Activated naive CD4-positive, alpha-beta T cell treated with anti-CD3 and anti-CD28 coated beads, Interleukin-2, amount 50 U/mL, for 72 hours (primary cell): ENCODE measurements at regions not wholly inside any gene's neighbourhood (a gene's known extent, or its start where the extent isn't known, plus 50 kb on each side); places are given as distances from the start of the nearest gene placed in this dataset.
A peak's percentile ranks its signal among the peaks of the same experiment; 100 is the strongest.

Experiments
- ATAC-seq, 2 donors: fragments of 150-1000 bp; cut with Tn5 transposase; 2 replicates each; pipeline ENCODE4 v1.10.0; 2021; ENCODE audit warnings: mild to moderate bottlenecking in 2 of 2, moderate library complexity in 2 of 2
- DNase-seq, 2 donors: peaks; one replicate each; pipeline ENCODE4 v3.0.0; 2021 to 2022; ENCODE audit warnings: low spot score in 2 of 2
- H3K27ac Mint-ChIP-seq, 2 donors: one replicate each; pipeline ENCODE4 v1.8.0; 2022; ENCODE audit warnings: mild to moderate bottlenecking in 2 of 2, mixed read lengths in 2 of 2
- H3K36me3 Mint-ChIP-seq, 2 donors: one replicate each; pipeline ENCODE4 v1.8.0; 2022; ENCODE audit warnings: mixed read lengths in 2 of 2
- H3K9me3 Mint-ChIP-seq, 2 donors: one replicate each; pipeline ENCODE4 v1.8.0; 2022; ENCODE audit warnings: mixed read lengths in 2 of 2

DNA sequence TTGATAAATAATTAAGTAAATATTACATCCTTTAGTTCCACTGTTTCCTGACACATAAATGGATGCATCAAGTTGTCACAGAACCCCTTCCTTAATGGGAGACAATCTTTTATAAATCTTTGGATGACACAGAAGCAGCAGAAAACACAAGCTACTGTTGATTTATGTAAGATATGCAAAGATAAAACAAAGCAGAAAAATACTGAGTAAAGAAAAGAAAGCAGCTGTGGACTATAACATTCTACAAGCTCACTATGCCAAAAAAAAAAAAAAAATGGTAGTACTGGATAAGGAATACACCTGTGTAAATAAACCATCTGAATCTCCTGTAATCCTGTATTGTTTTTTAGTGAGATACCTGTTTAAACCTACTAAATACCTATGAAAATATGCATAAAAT is 92.0 kb upstream of the FAM180A start:
- DNase-seq (no peak), ATAC-seq (no peak)
- Mint-ChIP-seq H3K9me3 (no peaks in the 10 kb centered on the region), H3K27ac (no peak overlapping the region), H3K36me3 (no peaks in the 10 kb centered on the region)

GRCh38 chr7:135837675-135838074 is 89.1 kb upstream of the FAM180A start:
- DNase-seq (no peak), ATAC-seq (no peak)
- H3K9me3 Mint-ChIP-seq, result no peaks in the 10 kb centered on the region
- H3K36me3 Mint-ChIP-seq, result no peaks in the 10 kb centered on the region
- no peak overlapping the region for H3K27ac Mint-ChIP-seq

GRCh38 chr7:135834266-135834665 is 85.7 kb upstream of the FAM180A start:
- H3K27ac Mint-ChIP-seq, result no peak overlapping the region
- DNase-seq (no peak), ATAC-seq (no peak)
- no peaks in the 10 kb centered on the region for H3K36me3 Mint-ChIP-seq
- no peaks in the 10 kb centered on the region for H3K9me3 Mint-ChIP-seq

DNA sequence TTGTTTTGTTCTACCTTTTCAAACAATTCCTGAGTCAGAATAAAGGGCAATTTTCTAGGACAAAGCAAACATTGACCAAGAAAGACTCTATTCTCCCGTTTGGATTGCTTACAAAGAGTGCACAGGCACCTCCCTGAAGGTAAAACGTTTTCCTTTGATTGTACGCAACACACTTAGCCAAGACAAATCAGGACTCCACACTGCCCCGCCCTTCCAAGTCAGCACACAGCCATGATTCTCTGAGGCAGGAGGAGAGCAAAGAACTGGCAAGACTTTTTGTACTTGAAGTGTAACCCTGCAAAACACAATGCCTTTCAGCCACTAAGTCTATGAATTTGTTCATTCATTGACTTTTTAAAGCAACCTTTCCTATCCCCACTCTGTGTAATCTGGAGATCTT is 85.0 kb upstream of the FAM180A start:
- Mint-ChIP-seq H3K9me3 (no peaks in the 10 kb centered on the region), H3K27ac (no peak overlapping the region), H3K36me3 (no peaks in the 10 kb centered on the region)
- ATAC-seq (no peak), DNase-seq (no peak)

- DNase-seq, result no peak
- Mint-ChIP-seq H3K27ac (no peak overlapping the region), H3K9me3 (no peaks in the 10 kb centered on the region), H3K36me3 (no peaks in the 10 kb centered on the region)
- peak; percentile 20 to 66 for ATAC-seq
Observed at GRCh38 chr7:135831455-135832195, 83.0 kb upstream of the FAM180A start.

GRCh38 chr7:135828604-135829003 is 80.0 kb upstream of the FAM180A start:
- H3K27ac Mint-ChIP-seq, result no peak overlapping the region
- ATAC-seq, result no peak
- H3K9me3 Mint-ChIP-seq, result no peaks in the 10 kb centered on the region

GRCh38 chr7:135827391-135827790 is 78.8 kb upstream of the FAM180A start:
- no peak overlapping the region for H3K27ac Mint-ChIP-seq
- H3K36me3 Mint-ChIP-seq, result no peaks in the 10 kb centered on the region
- no peaks in the 10 kb centered on the region for H3K9me3 Mint-ChIP-seq
- ATAC-seq, result no peak
- DNase-seq, result no peak

More at GRCh38 chr7:135828604-135829003, 80.0 kb upstream of the FAM180A start:
- DNase-seq, result no peak
- H3K36me3 Mint-ChIP-seq, result no peaks in the 10 kb centered on the region

GRCh38 chr7:135825406-135825805 is 76.8 kb upstream of the FAM180A start:
- Mint-ChIP-seq H3K27ac (no peak overlapping the region), H3K36me3 (no peaks in the 10 kb centered on the region), H3K9me3 (no peaks in the 10 kb centered on the region)
- DNase-seq (no peak), ATAC-seq (no peak)

DNA sequence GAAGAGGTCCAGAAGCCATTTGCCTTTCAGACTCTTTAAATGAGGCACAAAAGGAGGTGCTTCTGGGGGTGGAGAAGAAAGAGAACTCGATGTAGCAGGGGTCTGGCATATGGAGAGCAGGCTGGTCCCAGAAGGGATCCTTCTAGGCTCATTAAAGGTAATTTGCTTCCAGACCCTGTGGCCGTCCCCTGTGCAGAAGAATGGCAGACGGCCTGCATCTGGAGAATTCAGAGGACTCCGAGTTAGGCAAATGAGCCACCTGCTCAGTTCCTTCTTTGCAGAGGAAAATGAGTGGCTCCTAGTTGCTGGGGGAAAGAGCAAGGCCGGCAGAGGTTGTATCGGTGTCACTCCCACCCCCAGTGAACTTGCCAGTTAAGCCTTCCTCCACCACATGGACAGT is 73.8 kb upstream of the FAM180A start:
- DNase-seq, result no peak
- Mint-ChIP-seq H3K9me3 (no peaks in the 10 kb centered on the region), H3K27ac (no peak overlapping the region), H3K36me3 (no peaks in the 10 kb centered on the region)
- ATAC-seq, result no peak

GRCh38 chr7:135817583-135817982 is 69.0 kb upstream of the FAM180A start:
- no peaks in the 10 kb centered on the region for H3K9me3 Mint-ChIP-seq
- H3K27ac Mint-ChIP-seq, result no peak overlapping the region
- no peaks in the 10 kb centered on the region for H3K36me3 Mint-ChIP-seq
- DNase-seq, result no peak
- ATAC-seq, result no peak

GRCh38 chr7:135815033-135815432 is 66.4 kb upstream of the FAM180A start:
- H3K27ac Mint-ChIP-seq, result no peak overlapping the region
- H3K9me3 Mint-ChIP-seq, result no peaks in the 10 kb centered on the region
- H3K36me3 Mint-ChIP-seq, result no peaks in the 10 kb centered on the region
- no peak for ATAC-seq
- no peak for DNase-seq

- ATAC-seq, result no peak
- DNase-seq, result no peak
- Mint-ChIP-seq H3K9me3 (no peaks in the 10 kb centered on the region), H3K36me3 (no peaks in the 10 kb centered on the region), H3K27ac (no peak overlapping the region)
Observed at GRCh38 chr7:135812148-135812547, 63.5 kb upstream of the FAM180A start.

DNA sequence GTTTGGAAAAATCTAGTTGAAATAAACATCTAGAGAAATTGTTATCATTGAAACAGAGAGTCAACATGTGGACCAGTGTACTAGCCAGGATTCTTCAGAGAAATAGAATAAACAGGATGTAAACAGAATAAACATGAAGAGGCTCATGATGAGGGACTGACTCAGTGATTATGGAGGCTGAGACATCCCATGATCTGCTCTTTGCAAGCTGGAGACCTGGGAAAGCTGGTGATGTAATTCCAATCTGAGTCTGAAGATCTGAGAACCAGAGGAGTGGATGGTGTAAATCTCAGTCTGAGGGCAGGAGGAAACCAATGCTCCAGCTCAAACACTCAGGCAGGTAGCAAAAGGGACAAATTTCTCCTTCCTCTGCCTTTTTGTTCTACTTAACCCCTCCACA is 62.9 kb upstream of the FAM180A start:
- no peaks in the 10 kb centered on the region for H3K36me3 Mint-ChIP-seq
- DNase-seq (no peak), ATAC-seq (no peak)
- no peak overlapping the region for H3K27ac Mint-ChIP-seq
- H3K9me3 Mint-ChIP-seq, result no peaks in the 10 kb centered on the region

DNA sequence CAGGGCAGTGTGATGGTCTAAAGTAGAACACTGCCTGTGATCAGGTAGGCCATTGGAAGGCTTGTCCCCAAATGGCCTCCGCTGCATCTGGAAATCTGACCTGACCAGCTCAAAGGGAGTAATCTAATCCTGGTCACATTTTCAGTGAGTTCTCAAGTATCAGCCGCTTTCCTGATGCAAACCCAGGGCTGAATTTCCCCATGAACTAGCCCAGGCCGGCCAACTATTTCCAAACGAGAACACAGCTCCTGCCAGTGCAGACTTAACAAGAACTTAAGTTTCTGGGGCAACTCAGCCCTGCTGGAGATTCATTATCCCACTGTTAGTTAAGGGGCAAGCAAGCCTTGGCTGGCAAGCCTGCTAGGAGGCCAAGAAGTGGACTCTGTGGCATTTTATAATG is 59.6 kb upstream of the FAM180A start:
- ATAC-seq (no peak), DNase-seq (no peak)
- Mint-ChIP-seq H3K27ac (no peak overlapping the region), H3K36me3 (no peaks in the 10 kb centered on the region), H3K9me3 (no peaks in the 10 kb centered on the region)

- peak in 1 of 2 donors; percentile 33 for ATAC-seq
- H3K36me3 Mint-ChIP-seq, result no peaks in the 10 kb centered on the region
Observed at GRCh38 chr7:135803143-135803542, 54.5 kb upstream of the FAM180A start.

GRCh38 chr7:135802697-135803096 is 54.1 kb upstream of the FAM180A start:
- Mint-ChIP-seq H3K36me3 (no peaks in the 10 kb centered on the region), H3K27ac (no peak overlapping the region), H3K9me3 (no peaks in the 10 kb centered on the region)
- ATAC-seq (peak in 1 of 2 donors; percentile 24), DNase-seq (no peak)

More at GRCh38 chr7:135803143-135803542, 54.5 kb upstream of the FAM180A start:
- no peak for DNase-seq
- no peak overlapping the region for H3K27ac Mint-ChIP-seq
- H3K9me3 Mint-ChIP-seq, result no peaks in the 10 kb centered on the region

DNA sequence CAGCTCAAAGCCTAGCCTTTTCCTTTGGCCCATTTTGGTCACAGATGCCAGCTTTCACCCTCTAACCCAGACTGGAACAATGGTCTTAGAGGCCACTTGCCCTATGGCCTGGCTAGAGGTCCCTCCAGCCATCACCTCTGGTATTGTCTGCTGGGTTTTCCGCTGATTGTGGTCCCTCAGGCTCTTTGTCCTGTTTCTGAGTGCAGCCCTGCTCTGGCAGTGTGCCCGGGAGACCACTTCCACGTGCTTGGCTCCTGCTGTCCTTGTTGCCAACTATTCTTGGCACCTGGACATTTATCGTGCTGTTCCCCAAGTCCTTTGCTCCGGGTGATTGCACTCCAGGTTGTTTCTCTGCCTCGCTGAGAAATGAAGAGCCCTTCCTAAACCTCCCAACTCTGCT is 53.3 kb upstream of the FAM180A start:
- Mint-ChIP-seq H3K27ac (no peak overlapping the region), H3K9me3 (no peaks in the 10 kb centered on the region), H3K36me3 (no peaks in the 10 kb centered on the region)
- no peak for DNase-seq
- ATAC-seq, result no peak

- Mint-ChIP-seq H3K36me3 (no peaks in the 10 kb centered on the region), H3K9me3 (no peaks in the 10 kb centered on the region), H3K27ac (peak overlapping the region in 1 of 2 donors; percentile 22)
- ATAC-seq, result peak; percentile 56 to 79
- peak in 1 of 2 donors; percentile 45 for DNase-seq
Observed at GRCh38 chr7:135801045-135801693, 52.6 kb upstream of the FAM180A start.
